ENCODE measurements at regions not wholly inside any gene's neighbourhood (a gene's known extent, or its start where the extent isn't known, plus 50 kb on each side); places are given as distances from the start of the nearest gene placed in this dataset.

- TF ChIP-seq, protein P1, sequence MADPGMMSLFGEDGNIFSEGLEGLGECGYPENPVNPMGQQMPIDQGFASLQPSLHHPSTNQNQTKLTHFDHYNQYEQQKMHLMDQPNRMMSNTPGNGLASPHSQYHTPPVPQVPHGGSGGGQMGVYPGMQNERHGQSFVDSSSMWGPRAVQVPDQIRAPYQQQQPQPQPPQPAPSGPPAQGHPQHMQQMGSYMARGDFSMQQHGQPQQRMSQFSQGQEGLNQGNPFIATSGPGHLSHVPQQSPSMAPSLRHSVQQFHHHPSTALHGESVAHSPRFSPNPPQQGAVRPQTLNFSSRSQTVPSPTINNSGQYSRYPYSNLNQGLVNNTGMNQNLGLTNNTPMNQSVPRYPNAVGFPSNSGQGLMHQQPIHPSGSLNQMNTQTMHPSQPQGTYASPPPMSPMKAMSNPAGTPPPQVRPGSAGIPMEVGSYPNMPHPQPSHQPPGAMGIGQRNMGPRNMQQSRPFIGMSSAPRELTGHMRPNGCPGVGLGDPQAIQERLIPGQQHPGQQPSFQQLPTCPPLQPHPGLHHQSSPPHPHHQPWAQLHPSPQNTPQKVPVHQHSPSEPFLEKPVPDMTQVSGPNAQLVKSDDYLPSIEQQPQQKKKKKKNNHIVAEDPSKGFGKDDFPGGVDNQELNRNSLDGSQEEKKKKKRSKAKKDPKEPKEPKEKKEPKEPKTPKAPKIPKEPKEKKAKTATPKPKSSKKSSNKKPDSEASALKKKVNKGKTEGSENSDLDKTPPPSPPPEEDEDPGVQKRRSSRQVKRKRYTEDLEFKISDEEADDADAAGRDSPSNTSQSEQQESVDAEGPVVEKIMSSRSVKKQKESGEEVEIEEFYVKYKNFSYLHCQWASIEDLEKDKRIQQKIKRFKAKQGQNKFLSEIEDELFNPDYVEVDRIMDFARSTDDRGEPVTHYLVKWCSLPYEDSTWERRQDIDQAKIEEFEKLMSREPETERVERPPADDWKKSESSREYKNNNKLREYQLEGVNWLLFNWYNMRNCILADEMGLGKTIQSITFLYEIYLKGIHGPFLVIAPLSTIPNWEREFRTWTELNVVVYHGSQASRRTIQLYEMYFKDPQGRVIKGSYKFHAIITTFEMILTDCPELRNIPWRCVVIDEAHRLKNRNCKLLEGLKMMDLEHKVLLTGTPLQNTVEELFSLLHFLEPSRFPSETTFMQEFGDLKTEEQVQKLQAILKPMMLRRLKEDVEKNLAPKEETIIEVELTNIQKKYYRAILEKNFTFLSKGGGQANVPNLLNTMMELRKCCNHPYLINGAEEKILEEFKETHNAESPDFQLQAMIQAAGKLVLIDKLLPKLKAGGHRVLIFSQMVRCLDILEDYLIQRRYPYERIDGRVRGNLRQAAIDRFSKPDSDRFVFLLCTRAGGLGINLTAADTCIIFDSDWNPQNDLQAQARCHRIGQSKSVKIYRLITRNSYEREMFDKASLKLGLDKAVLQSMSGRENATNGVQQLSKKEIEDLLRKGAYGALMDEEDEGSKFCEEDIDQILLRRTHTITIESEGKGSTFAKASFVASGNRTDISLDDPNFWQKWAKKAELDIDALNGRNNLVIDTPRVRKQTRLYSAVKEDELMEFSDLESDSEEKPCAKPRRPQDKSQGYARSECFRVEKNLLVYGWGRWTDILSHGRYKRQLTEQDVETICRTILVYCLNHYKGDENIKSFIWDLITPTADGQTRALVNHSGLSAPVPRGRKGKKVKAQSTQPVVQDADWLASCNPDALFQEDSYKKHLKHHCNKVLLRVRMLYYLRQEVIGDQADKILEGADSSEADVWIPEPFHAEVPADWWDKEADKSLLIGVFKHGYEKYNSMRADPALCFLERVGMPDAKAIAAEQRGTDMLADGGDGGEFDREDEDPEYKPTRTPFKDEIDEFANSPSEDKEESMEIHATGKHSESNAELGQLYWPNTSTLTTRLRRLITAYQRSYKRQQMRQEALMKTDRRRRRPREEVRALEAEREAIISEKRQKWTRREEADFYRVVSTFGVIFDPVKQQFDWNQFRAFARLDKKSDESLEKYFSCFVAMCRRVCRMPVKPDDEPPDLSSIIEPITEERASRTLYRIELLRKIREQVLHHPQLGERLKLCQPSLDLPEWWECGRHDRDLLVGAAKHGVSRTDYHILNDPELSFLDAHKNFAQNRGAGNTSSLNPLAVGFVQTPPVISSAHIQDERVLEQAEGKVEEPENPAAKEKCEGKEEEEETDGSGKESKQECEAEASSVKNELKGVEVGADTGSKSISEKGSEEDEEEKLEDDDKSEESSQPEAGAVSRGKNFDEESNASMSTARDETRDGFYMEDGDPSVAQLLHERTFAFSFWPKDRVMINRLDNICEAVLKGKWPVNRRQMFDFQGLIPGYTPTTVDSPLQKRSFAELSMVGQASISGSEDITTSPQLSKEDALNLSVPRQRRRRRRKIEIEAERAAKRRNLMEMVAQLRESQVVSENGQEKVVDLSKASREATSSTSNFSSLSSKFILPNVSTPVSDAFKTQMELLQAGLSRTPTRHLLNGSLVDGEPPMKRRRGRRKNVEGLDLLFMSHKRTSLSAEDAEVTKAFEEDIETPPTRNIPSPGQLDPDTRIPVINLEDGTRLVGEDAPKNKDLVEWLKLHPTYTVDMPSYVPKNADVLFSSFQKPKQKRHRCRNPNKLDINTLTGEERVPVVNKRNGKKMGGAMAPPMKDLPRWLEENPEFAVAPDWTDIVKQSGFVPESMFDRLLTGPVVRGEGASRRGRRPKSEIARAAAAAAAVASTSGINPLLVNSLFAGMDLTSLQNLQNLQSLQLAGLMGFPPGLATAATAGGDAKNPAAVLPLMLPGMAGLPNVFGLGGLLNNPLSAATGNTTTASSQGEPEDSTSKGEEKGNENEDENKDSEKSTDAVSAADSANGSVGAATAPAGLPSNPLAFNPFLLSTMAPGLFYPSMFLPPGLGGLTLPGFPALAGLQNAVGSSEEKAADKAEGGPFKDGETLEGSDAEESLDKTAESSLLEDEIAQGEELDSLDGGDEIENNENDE (IDR thresholded peaks at IDR 0.05; ENCODE audit: insufficient replicate concordance, low read length): no peak
- no peak for TF ChIP-seq CBX8 (IDR thresholded peaks at IDR 0.05; ENCODE audit: borderline replicate concordance, low read depth, low read length)
- no peak for TF ChIP-seq POU5F1 (IDR thresholded peaks at IDR 0.05; ENCODE audit: low read depth, low read length)
- TF ChIP-seq RBBP5 (IDR thresholded peaks at IDR 0.05; ENCODE audit: borderline replicate concordance, low read depth, low read length): no peak
- TF ChIP-seq HDAC6 (IDR thresholded peaks at IDR 0.05; ENCODE audit: low read depth, low read length): no peak
- TF ChIP-seq JUND (IDR thresholded peaks at IDR 0.05; ENCODE audit: low read length): no peak
- TF ChIP-seq HDAC2 (IDR thresholded peaks at IDR 0.05; ENCODE audit: borderline replicate concordance in 1 of 2, low read depth in 2 of 2, low read length in 2 of 2): no peak
- TF ChIP-seq EP300 (IDR thresholded peaks at IDR 0.05; ENCODE audit: borderline replicate concordance in 1 of 2, low read depth in 2 of 2, low read length in 2 of 2): no peak
- TF ChIP-seq POLR2AphosphoS5 (IDR thresholded peaks at IDR 0.05; ENCODE audit: low read depth, low read length): no peak
- TF ChIP-seq NRF1 (IDR thresholded peaks at IDR 0.05; ENCODE audit: low read depth, low read length): no peak
- no peak for TF ChIP-seq ASH2L (IDR thresholded peaks at IDR 0.05; ENCODE audit: low read length)
- TF ChIP-seq TBP (IDR thresholded peaks at IDR 0.05; ENCODE audit: low read depth, low read length): no peak
- TF ChIP-seq SP2 (IDR thresholded peaks at IDR 0.05; ENCODE audit: low read length): no peak
Measured at GRCh38 chr4:184573701-184574100, 75.5 kb downstream of the CASP3 start (continued).
